CD4-positive, CD25-positive, alpha-beta regulatory T cell (primary cell): ENCODE measurements at regions not wholly inside any gene's neighbourhood (a gene's known extent, or its start where the extent isn't known, plus 50 kb on each side); places are given as distances from the start of the nearest gene placed in this dataset.

Experiments
- ATAC-seq, 2 donors: fragments of 150-1000 bp; cut with Tn5 transposase; one replicate each; pipeline ENCODE4 v1.10.0; 2021; ENCODE audit warnings: low read depth in 2 of 2, moderate number of reproducible peaks in 2 of 2, moderate library complexity in 1 of 2
- DNase-seq, 3 donors: peaks; one replicate each; pipeline versions ENCODE4 v3.0.0 to v3.0.0-alpha.2; 2012 to 2022; ENCODE audit warnings: mixed read lengths in 1 of 3
- H3K27ac ChIP-seq: one replicate; pipeline ENCODE4 v1.7.0; 2013; ENCODE audit warnings: mild to moderate bottlenecking, low read length; ENCODE audit not compliant: insufficient read depth, poor library complexity, severe bottlenecking
- H3K27me3 ChIP-seq: one replicate; pipeline ENCODE4 v1.7.0; 2013; ENCODE audit warnings: low read length; ENCODE audit not compliant: control insufficient read depth, insufficient read depth
- H3K36me3 ChIP-seq: one replicate; pipeline ENCODE4 v1.7.0; 2013; ENCODE audit warnings: mild to moderate bottlenecking, low read length, moderate library complexity; ENCODE audit not compliant: control insufficient read depth, insufficient read depth
- H3K4me1 ChIP-seq: 2 replicates; pipeline ENCODE4 v1.7.0; 2013; ENCODE audit warnings: mild to moderate bottlenecking, low read length; ENCODE audit not compliant: insufficient read depth, control insufficient read depth, poor library complexity, severe bottlenecking
- H3K4me3 ChIP-seq: one replicate; pipeline ENCODE4 v1.7.0; 2013; ENCODE audit warnings: low read depth, mild to moderate bottlenecking, low read length, moderate library complexity
- H3K9me3 ChIP-seq, 2 experiments: 1 replicate in 1 of 2; 2 replicates in 1 of 2; pipeline ENCODE4 v1.7.0; 2013; ENCODE audit warnings: low read length in 2 of 2, mild to moderate bottlenecking in 1 of 2, moderate library complexity in 1 of 2; ENCODE audit not compliant: control insufficient read depth in 2 of 2
- H3K27ac Mint-ChIP-seq, 3 donors: one replicate each; pipeline ENCODE4 v1.8.0; 2020 to 2022; ENCODE audit warnings: mild to moderate bottlenecking in 3 of 3, mixed read lengths in 3 of 3, moderate library complexity in 2 of 3
- H3K27me3 Mint-ChIP-seq: one replicate; pipeline ENCODE4 v1.8.0; 2022; ENCODE audit warnings: mild to moderate bottlenecking, mixed read lengths
- H3K36me3 Mint-ChIP-seq: one replicate; pipeline ENCODE4 v1.8.0; 2020; ENCODE audit warnings: mixed read lengths
- H3K4me1 Mint-ChIP-seq, 4 donors: one replicate each; pipeline ENCODE4 v1.8.0; 2020 to 2022; ENCODE audit warnings: mixed read lengths in 4 of 4, mild to moderate bottlenecking in 1 of 4
- H3K4me3 Mint-ChIP-seq, 4 donors: one replicate each; pipeline ENCODE4 v1.8.0; 2020 to 2022; ENCODE audit warnings: mild to moderate bottlenecking in 4 of 4, mixed read lengths in 4 of 4, moderate library complexity in 3 of 4
- H3K9me3 Mint-ChIP-seq, 7 donors: one replicate each; pipeline ENCODE4 v1.8.0; 2020 to 2022; ENCODE audit warnings: mixed read lengths in 7 of 7, mild to moderate bottlenecking in 3 of 7, moderate library complexity in 2 of 7

GRCh38 chr7:67463316-67463715, 466.7 kb downstream of the TYW1 start:
- no peaks in the 10 kb centered on the region for H3K36me3 ChIP-seq
- H3K27ac ChIP-seq: no peak overlapping the region
- H3K27me3 Mint-ChIP-seq: peaks cover 5% of the 10 kb centered on the region
- DNase-seq (no peak), ATAC-seq (no peak)
- H3K27ac Mint-ChIP-seq: no peak overlapping the region
- H3K4me1 Mint-ChIP-seq: no peaks in the 10 kb centered on the region
- H3K36me3 Mint-ChIP-seq: no peaks in the 10 kb centered on the region
- H3K4me3 ChIP-seq: no peak overlapping the region
- H3K9me3 ChIP-seq: peaks cover 0 to 4% of the 10 kb centered on the region in 2 experiments
- peaks cover 0 to 17% (median 2%) of the 10 kb centered on the region in 7 donors for H3K9me3 Mint-ChIP-seq
- no peaks in the 10 kb centered on the region for H3K27me3 ChIP-seq
- H3K4me3 Mint-ChIP-seq: no peak overlapping the region
- no peaks in the 10 kb centered on the region for H3K4me1 ChIP-seq

- no peaks in the 10 kb centered on the region for H3K27me3 Mint-ChIP-seq
- ATAC-seq (no peak), DNase-seq (no peak)
- Histone ChIP-seq H3K4me3 (no peak overlapping the region), H3K27me3 (no peaks in the 10 kb centered on the region), H3K36me3 (no peaks in the 10 kb centered on the region), H3K27ac (no peak overlapping the region), H3K9me3 (peaks cover 0 to 4% of the 10 kb centered on the region in 2 experiments), H3K4me1 (no peaks in the 10 kb centered on the region)
- H3K4me1 Mint-ChIP-seq: no peaks in the 10 kb centered on the region
- H3K4me3 Mint-ChIP-seq: no peak overlapping the region
- H3K27ac Mint-ChIP-seq: no peak overlapping the region
- peaks cover 0 to 22% (median 3%) of the 10 kb centered on the region in 7 donors for H3K9me3 Mint-ChIP-seq
- H3K36me3 Mint-ChIP-seq: no peaks in the 10 kb centered on the region
Measured at GRCh38 chr7:67463983-67464382, 467.4 kb downstream of the TYW1 start.

- Histone ChIP-seq H3K4me1 (no peaks in the 10 kb centered on the region), H3K4me3 (no peak overlapping the region), H3K9me3 (peaks cover 0 to 4% of the 10 kb centered on the region in 2 experiments), H3K27me3 (no peaks in the 10 kb centered on the region), H3K27ac (no peak overlapping the region), H3K36me3 (no peaks in the 10 kb centered on the region)
- H3K9me3 Mint-ChIP-seq: peaks cover 0 to 22% (median 3%) of the 10 kb centered on the region in 7 donors
- H3K27ac Mint-ChIP-seq: no peak overlapping the region
- DNase-seq (no peak), ATAC-seq (no peak)
- no peaks in the 10 kb centered on the region for H3K36me3 Mint-ChIP-seq
- H3K4me3 Mint-ChIP-seq: no peak overlapping the region
- H3K27me3 Mint-ChIP-seq: no peaks in the 10 kb centered on the region
- H3K4me1 Mint-ChIP-seq: no peaks in the 10 kb centered on the region
Measured at GRCh38 chr7:67466109-67466508, 469.5 kb downstream of the TYW1 start.

- H3K4me3 Mint-ChIP-seq: no peak overlapping the region
- H3K4me1 Mint-ChIP-seq: no peaks in the 10 kb centered on the region
- H3K9me3 Mint-ChIP-seq: peaks cover 0 to 15% (median 4%) of the 10 kb centered on the region in 7 donors
- no peak for DNase-seq
- no peaks in the 10 kb centered on the region for H3K27me3 Mint-ChIP-seq
- Histone ChIP-seq H3K9me3 (no peaks in the 10 kb centered on the region), H3K27me3 (no peaks in the 10 kb centered on the region), H3K4me3 (no peak overlapping the region), H3K4me1 (no peaks in the 10 kb centered on the region), H3K36me3 (no peaks in the 10 kb centered on the region), H3K27ac (no peak overlapping the region)
- no peak for ATAC-seq
- H3K27ac Mint-ChIP-seq: no peak overlapping the region
- no peaks in the 10 kb centered on the region for H3K36me3 Mint-ChIP-seq
Measured at GRCh38 chr7:67470256-67470751, 473.7 kb downstream of the TYW1 start.

GRCh38 chr7:67475293-67475692, 478.7 kb downstream of the TYW1 start:
- Mint-ChIP-seq H3K36me3 (no peaks in the 10 kb centered on the region), H3K9me3 (peaks cover 0 to 6% (median 2%) of the 10 kb centered on the region in 7 donors), H3K4me3 (no peak overlapping the region), H3K27me3 (no peaks in the 10 kb centered on the region), H3K27ac (no peak overlapping the region), H3K4me1 (no peaks in the 10 kb centered on the region)
- ATAC-seq (no peak), DNase-seq (no peak)
- no peaks in the 10 kb centered on the region for H3K9me3 ChIP-seq
- H3K36me3 ChIP-seq: no peaks in the 10 kb centered on the region
- H3K27me3 ChIP-seq: no peaks in the 10 kb centered on the region
- no peak overlapping the region for H3K4me3 ChIP-seq
- no peaks in the 10 kb centered on the region for H3K4me1 ChIP-seq
- no peak overlapping the region for H3K27ac ChIP-seq

- DNase-seq: no peak
- H3K4me3 Mint-ChIP-seq: no peak overlapping the region
- H3K27me3 ChIP-seq: no peaks in the 10 kb centered on the region
- no peak overlapping the region for H3K4me3 ChIP-seq
- no peak for ATAC-seq
- no peaks in the 10 kb centered on the region for H3K9me3 ChIP-seq
- H3K4me1 ChIP-seq: no peaks in the 10 kb centered on the region
- no peaks in the 10 kb centered on the region for H3K27me3 Mint-ChIP-seq
- no peaks in the 10 kb centered on the region for H3K36me3 Mint-ChIP-seq
- H3K36me3 ChIP-seq: no peaks in the 10 kb centered on the region
- no peak overlapping the region for H3K27ac ChIP-seq
- peaks cover 0 to 6% (median 3%) of the 10 kb centered on the region in 7 donors for H3K9me3 Mint-ChIP-seq
- H3K27ac Mint-ChIP-seq: no peak overlapping the region
- no peaks in the 10 kb centered on the region for H3K4me1 Mint-ChIP-seq
Measured at GRCh38 chr7:67478066-67478465, 481.4 kb downstream of the TYW1 start.

GRCh38 chr7:67484244-67484751, 487.7 kb downstream of the TYW1 start:
- H3K9me3 Mint-ChIP-seq: peaks cover 0 to 8% (median 0%) of the 10 kb centered on the region in 7 donors
- no peaks in the 10 kb centered on the region for H3K27me3 ChIP-seq
- no peak overlapping the region for H3K27ac ChIP-seq
- H3K9me3 ChIP-seq: no peaks in the 10 kb centered on the region
- H3K36me3 Mint-ChIP-seq: no peaks in the 10 kb centered on the region
- H3K4me1 Mint-ChIP-seq: no peaks in the 10 kb centered on the region
- no peak overlapping the region for H3K4me3 Mint-ChIP-seq
- DNase-seq: peak in 2 of 3 donors; percentile 3 to 17
- H3K27me3 Mint-ChIP-seq: no peaks in the 10 kb centered on the region
- no peak overlapping the region for H3K4me3 ChIP-seq
- H3K27ac Mint-ChIP-seq: no peak overlapping the region
- H3K36me3 ChIP-seq: no peaks in the 10 kb centered on the region
- H3K4me1 ChIP-seq: no peaks in the 10 kb centered on the region
- no peak for ATAC-seq

GRCh38 chr7:67486401-67486800, 489.8 kb downstream of the TYW1 start:
- ATAC-seq: no peak
- Histone ChIP-seq H3K4me1 (no peaks in the 10 kb centered on the region), H3K4me3 (no peak overlapping the region), H3K27me3 (no peaks in the 10 kb centered on the region), H3K36me3 (no peaks in the 10 kb centered on the region), H3K9me3 (no peaks in the 10 kb centered on the region), H3K27ac (no peak overlapping the region)
- H3K4me1 Mint-ChIP-seq: no peaks in the 10 kb centered on the region
- no peaks in the 10 kb centered on the region for H3K27me3 Mint-ChIP-seq
- H3K27ac Mint-ChIP-seq: no peak overlapping the region
- no peak overlapping the region for H3K4me3 Mint-ChIP-seq
- H3K36me3 Mint-ChIP-seq: no peaks in the 10 kb centered on the region
- H3K9me3 Mint-ChIP-seq: peaks cover 0 to 10% (median 2%) of the 10 kb centered on the region in 7 donors
- no peak for DNase-seq
